ENCODE measurements at regions not wholly inside any gene's neighbourhood (a gene's known extent, or its start where the extent isn't known, plus 50 kb on each side); places are given as distances from the start of the nearest gene placed in this dataset.
"Not testable (repeated sequence)": the region's sequence is repeated elsewhere in the genome, so short reads cannot be mapped to it uniquely, and the experiment has no call there.

DNA sequence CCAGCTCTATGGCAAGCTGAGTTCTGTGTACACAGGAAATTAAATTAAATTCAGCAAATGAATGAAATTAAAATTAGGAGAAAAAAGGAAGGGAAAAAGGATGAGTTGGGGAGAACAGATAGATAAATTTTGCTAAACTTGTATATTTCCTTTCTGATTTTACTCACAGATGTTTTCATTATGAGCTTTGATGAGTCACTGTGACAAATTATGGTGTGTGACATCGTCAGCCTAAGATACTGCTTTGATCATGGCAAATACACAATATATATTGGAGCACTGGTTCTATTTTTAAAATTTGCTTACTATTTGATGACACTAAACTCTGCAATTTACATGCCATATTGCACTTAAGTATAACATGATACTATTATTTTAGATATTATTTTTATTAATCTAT lies 464.6 kb upstream of the SPHKAP start:
- no peak for DNase-seq

DNA sequence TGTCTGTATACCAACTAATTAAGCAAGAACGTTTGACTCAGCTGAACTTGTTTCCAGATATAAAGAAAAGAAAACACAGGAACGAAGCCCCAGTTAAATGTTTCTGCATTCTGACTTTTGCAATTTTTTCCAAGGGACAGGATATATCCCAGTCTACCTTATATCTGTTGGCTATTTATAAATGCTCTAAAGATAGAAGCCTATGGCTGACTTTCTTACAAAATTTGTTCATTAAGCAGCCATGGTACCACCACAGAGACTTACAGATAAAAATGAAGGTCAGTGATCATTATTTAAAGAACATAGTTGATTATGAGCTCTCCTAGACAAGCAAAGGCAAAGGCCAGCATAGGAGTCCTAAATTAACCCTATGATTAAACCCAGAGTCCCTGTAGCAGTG lies 462.7 kb upstream of the SPHKAP start:
- no peak for DNase-seq

DNA sequence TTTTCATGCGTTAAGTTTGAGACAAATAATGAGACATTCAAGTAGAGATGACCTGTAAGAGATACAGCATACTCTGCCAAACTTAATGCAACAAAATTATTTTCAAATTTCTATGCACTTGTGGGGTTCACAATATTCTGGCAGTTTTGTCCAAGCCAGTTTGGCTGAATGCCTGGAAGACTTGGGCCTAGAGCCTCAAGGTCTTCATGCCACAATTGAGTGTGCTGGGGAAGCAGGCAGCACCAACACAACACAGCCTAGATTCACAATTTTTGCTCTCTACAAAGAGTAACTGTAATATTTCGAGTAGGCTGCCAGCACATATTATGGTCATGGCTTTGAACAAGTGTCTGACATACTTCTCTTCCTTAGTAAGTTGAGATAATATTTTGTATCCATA lies 461.4 kb upstream of the SPHKAP start:
- no peak for DNase-seq

DNA sequence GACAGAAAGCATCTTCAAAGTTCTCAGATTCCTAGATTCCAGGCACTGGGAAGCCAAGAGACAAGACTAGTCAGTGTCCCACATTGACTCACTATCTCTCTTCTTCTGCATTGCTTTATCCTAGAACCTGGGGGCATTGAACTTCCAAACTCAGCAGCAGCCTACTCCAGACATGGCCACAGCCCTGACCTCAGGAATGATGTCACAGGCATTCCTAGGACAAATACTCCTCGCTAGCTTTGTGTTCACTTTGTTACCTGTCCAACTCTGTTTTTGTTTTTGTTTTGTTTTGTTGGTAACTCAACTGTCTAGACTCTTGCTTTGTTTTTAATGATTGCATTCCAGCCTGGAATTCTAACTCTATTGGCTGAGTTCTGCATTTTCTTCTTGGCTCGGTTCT lies 449.3 kb upstream of the SPHKAP start:
- no peak for DNase-seq

GRCh38 chr2:228629251-228629650 lies 447.8 kb upstream of the SPHKAP start:
- DNase-seq = no peak

DNA sequence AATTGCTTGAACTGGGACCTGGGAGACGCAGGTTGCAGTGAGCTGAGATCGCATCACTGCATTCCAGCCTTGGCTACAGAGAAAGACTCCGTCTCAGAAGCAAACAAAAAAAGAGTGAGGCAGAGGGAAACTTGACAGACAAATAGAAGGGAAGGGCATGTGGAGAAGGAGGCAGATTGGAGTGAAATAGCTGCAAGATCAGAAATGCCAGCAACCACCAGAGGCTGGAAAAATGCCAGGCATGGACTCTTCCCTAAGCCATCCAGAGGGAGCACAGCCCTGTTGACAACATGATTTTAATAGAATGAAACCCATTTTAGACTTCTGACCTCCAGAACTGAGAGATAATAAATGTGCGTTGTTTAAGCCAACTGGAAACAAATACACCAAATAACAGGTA lies 447.2 kb upstream of the SPHKAP start:
- no peak for DNase-seq

DNA sequence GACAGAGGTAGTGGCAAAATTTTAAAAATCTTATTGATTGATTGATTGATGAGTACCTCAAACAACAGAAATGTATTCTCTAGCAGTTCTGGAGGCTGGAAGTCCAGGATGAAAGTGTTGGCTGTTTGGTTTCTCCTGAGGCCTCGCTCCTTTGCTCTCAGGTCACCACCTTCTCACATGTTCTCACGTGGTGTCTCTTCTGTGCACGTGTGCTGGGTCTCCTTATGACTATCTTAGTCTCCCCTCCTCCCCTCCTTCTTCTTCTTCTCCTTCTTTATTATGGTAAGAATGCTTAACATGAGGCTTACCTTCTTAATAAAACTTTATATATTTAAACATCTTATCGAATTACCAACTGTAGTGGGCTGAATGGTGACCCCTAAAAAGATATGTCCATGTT lies 446.0 kb upstream of the SPHKAP start:
- no peak for DNase-seq

- no peak for DNase-seq
These were observed 444.0 kb upstream of the SPHKAP start for GRCh38 chr2:228625481-228625880.

DNA sequence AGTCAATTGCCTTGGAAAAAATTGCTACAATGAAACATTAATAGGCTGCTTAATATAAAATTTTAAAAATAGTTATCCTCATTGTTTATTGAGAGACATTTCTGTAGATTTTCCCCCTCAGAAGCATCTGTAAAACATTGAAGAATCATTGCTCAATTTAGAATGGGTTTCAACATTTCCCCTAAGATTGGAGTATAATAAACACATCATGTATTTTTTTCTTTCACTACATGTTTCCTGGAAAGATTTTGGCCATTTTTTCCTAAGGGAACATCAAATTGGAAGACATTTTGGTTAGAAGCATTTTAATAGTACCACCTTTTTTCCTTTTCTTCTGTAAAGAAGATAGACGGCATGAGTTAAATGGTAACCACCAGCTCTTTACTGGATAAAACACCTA lies 443.2 kb upstream of the SPHKAP start:
- DNase-seq = no peak

GRCh38 chr2:228615496-228615895 lies 434.0 kb upstream of the SPHKAP start:
- DNase-seq = no peak

GRCh38 chr2:228614741-228615140 lies 433.3 kb upstream of the SPHKAP start:
- DNase-seq = no peak

- no peak for DNase-seq
These were observed 431.8 kb upstream of the SPHKAP start for GRCh38 chr2:228613133-228613850.

- no peak for DNase-seq
These were observed 429.7 kb upstream of the SPHKAP start for GRCh38 chr2:228611171-228611570.

DNA sequence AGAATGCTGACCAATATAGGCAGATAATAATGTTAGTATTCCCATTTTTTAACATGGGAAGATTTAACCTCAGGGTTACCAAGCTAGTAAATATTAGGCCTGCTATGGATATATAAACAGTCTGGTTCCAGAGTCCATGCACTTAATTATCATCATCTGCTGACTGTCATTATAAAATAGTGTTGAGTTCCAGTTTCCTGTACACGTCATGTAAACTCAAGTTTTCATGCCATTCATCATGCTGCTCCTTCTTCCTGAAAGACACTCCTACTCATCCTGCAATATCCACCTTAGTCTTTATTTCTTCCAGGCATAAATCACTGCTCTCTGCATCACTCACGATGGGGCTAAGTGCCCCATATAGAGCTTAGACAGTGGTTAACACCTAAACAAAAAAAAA lies 420.8 kb upstream of the SPHKAP start:
- no peak for DNase-seq

DNA sequence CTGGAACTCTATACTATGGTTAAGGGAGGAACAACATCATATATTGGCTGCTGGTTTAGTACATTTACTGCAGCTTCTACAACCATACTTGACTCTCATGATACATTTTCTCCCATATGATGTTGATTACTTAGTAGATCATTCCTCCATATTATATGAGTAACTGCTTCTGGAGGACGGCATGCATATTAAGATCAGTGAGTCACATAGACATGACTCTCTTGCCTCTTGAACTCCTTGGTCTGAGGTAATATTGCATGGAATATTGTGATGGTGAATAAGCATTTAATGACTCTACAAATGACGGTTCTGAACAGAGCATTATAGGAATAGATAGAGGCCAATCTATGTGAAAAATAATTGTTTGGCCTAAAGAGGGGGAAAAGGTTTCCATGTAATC lies 418.8 kb upstream of the SPHKAP start:
- DNase-seq = no peak

DNA sequence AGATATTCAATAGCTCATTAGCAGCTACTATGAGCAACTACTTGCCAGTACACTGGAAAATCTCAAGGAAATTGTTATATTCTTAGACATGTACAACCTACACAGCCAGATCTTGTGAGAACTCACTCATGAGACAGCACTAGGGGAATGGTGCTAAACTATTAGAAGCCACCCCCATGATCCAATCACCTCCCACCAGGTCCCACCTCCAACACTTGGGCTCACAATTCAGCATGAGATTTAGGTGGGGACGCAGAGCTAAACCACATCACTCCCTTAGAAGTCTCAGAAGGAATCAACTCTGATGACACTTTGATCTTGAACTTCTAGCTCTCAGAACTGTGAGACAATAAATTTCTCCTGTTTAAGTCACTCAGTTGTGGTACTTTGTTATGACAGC lies 418.3 kb upstream of the SPHKAP start:
- DNase-seq = no peak

- DNase-seq = no peak
These were observed 417.8 kb upstream of the SPHKAP start for GRCh38 chr2:228599297-228599696.

GRCh38 chr2:228597032-228597431 lies 415.5 kb upstream of the SPHKAP start:
- DNase-seq = no peak

- DNase-seq = no peak
These were observed 412.5 kb upstream of the SPHKAP start for GRCh38 chr2:228594012-228594411.

- DNase-seq = no peak
These were observed 411.4 kb upstream of the SPHKAP start for GRCh38 chr2:228592925-228593324.

DNA sequence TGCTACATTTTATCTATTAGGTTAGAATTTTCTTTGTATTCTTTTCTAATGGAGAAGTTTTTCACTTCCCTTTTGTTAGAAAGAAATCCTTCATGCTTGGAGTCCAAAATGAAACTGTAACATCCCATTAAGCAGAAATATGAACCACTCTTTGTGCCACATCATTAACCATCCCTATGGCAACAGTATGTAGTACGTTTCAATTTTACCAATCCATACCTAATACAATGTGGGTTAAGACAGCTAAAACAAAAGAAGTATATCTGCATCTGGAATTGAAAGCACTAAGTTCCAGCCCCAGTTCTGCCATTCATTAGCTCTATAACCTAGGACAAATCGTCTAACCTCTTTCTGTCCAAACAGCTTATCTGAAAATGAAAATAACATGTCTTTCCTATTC lies 409.2 kb upstream of the SPHKAP start:
- DNase-seq = no peak

- DNase-seq = no peak
These were observed 407.6 kb upstream of the SPHKAP start for GRCh38 chr2:228589115-228589514.

DNA sequence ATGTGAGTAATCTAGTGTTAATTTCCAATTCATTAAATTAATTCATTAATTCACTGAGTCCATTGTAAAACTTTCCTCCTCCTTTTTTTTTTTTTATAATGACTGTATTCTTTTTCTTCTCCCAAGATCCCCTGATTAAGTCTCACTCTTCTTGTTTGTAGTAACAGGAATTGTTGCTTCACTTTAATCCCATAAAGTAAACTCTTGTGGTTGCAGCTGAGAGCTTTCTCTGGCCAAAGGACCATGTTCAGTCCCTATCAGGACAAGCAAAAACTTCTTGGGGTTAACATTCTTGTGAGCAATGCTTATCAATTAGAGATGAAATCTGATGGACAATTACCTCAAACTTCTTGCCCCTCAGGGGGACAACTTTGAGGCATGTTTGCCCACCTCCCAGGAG lies 400.2 kb upstream of the SPHKAP start:
- DNase-seq = no peak

DNA sequence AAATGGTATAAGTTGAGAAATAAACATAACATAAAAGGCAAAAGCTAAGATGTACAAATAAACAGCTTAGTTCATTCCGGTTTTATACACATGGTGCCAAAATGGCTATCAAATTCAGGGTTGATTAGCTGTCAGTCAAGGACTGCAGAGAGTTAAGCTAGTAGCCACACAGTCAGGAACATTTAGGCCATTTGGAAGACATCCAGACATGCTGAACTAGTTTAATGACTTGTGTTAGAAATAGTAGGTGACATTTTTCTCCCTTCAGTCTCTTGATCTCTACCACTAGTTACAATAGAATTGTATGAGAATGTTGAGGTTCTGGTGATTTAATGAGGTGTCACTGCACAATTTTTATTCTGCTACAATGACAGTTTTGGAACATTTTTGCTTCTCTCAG lies 394.4 kb upstream of the SPHKAP start:
- DNase-seq = no peak

DNA sequence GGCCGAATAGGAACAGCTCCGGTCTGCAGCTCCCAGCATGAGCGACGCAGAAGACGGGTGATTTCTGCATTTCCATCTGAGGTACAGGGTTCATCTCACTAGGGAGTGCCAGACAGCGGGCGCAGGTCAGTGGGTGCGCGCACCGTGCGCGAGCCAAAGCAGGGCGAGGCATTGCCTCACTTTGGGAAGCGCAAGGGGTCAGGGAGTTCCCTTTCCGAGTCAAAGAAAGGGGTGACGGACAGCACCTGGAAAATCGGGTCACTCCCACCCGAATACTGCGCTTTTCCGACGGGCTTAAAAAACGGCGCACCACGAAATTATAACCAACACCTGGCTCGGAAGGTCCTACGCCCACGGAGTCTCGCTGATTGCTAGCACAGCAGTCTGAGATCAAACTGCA lies 386.8 kb upstream of the SPHKAP start:
- DNase-seq = not testable (repeated sequence)

- DNase-seq = no peak
These were observed 380.3 kb upstream of the SPHKAP start for GRCh38 chr2:228561816-228562215.
